ENCODE measurements at regions not wholly inside any gene's neighbourhood (a gene's known extent, or its start where the extent isn't known, plus 50 kb on each side); places are given as distances from the start of the nearest gene placed in this dataset.

- TF ChIP-seq CTCF (IDR thresholded peaks at IDR 0.05) (no peak), POLR2AphosphoS5 (IDR thresholded peaks at IDR 0.05) (no peak)
Observed at GRCh38 chr5:179497636-179498340, 52.6 kb upstream of the RUFY1 start.

All from gastroesophageal sphincter (tissue), 3 donors.